Lung (tissue), 11 donors: ENCODE measurements at regions not wholly inside any gene's neighbourhood (a gene's known extent, or its start where the extent isn't known, plus 50 kb on each side); places are given as distances from the start of the nearest gene placed in this dataset.

Source experiments
- ATAC-seq: fragments of 200-7000 bp; cut with Tn5 transposase; one replicate; pipeline ENCODE4 v1.9.1; 2020; ENCODE audit warnings: moderate number of reproducible peaks; ENCODE audit not compliant: insufficient read depth, low FRiP score
- DNase-seq, 3 donors: peaks; one replicate each; pipeline ENCODE4 v3.0.0-alpha.2; 2013 to 2017
- H3K27ac ChIP-seq, 2 donors: one replicate each; pipeline ENCODE4 v1.5.1; 2013; ENCODE audit warnings: mild to moderate bottlenecking in 2 of 2, moderate library complexity in 2 of 2, control low read depth in 1 of 2, inconsistent platforms in 1 of 2, low read depth in 1 of 2, low read length in 1 of 2
- H3K27me3 ChIP-seq, 3 donors: one replicate each; pipeline ENCODE4 v1.5.1; 2013; ENCODE audit warnings: low read length in 2 of 3; ENCODE audit not compliant: control insufficient read depth in 3 of 3, insufficient read depth in 3 of 3
- H3K36me3 ChIP-seq, 4 donors: one replicate each; pipeline ENCODE4 v1.5.1; 2013; ENCODE audit warnings: low read length in 4 of 4, mild to moderate bottlenecking in 1 of 4, moderate library complexity in 1 of 4; ENCODE audit not compliant: control insufficient read depth in 4 of 4, insufficient read depth in 4 of 4
- H3K4me1 ChIP-seq, 5 donors: one replicate each; pipeline ENCODE4 v1.5.1; 2013; ENCODE audit warnings: low read length in 5 of 5, mild to moderate bottlenecking in 2 of 5, moderate library complexity in 1 of 5; ENCODE audit not compliant: control insufficient read depth in 5 of 5, insufficient read depth in 5 of 5
- H3K4me3 ChIP-seq: one replicate; pipeline ENCODE4 v1.5.1; 2013; ENCODE audit warnings: mild to moderate bottlenecking, control low read depth, moderate library complexity
- H3K9ac ChIP-seq, 2 donors: one replicate each; pipeline ENCODE4 v1.5.1; 2013; ENCODE audit warnings: low read length in 2 of 2, control low read depth in 1 of 2; ENCODE audit not compliant: insufficient read depth in 1 of 2
- H3K9me3 ChIP-seq, 4 donors: one replicate each; pipeline ENCODE4 v1.5.1; 2013; ENCODE audit warnings: low read length in 3 of 4, mild to moderate bottlenecking in 1 of 4, moderate library complexity in 1 of 4; ENCODE audit not compliant: control insufficient read depth in 4 of 4, insufficient read depth in 3 of 4
- CTCF ChIP-seq: IDR thresholded peaks from 2 replicates; pipeline ENCODE4 v1.5.1; 2012; ENCODE audit warnings: mild to moderate bottlenecking; ENCODE audit errors: control extremely low read depth, extremely low read depth
- WGBS, 2 donors: extraction: QIAGEN DNeasy Blood & Tissue Kit; methylation state at CpG; one replicate each; pipeline ENCODE4 v1.1.7; 2013; 5-methylcytosine and 5-hydroxymethylcytosine counted together
- donor health status: control.
- donor health status: control.
- donor health status: Bipolar disorder and iron deficiency.
- donor health status: healthy.
- donor health status: DM: yes; HTN: yes; CAD: no.

GRCh38 chr5:124686239-124687004 is 60.0 kb downstream of the ZNF608 start:
- no peak for ATAC-seq
- H3K4me3 ChIP-seq: peak overlapping the region; percentile 27
- H3K27me3 ChIP-seq: no peaks in the 10 kb centered on the region
- no peak overlapping the region for H3K9ac ChIP-seq
- H3K9me3 ChIP-seq: no peaks in the 10 kb centered on the region
- H3K27ac ChIP-seq: no peak overlapping the region
- WGBS, 2 donors: 71 to 72% methylated on average over 3 of the region's 3 CpGs
- no peak for TF ChIP-seq CTCF
- DNase-seq: no peak
- H3K36me3 ChIP-seq: no peaks in the 10 kb centered on the region
- H3K4me1 ChIP-seq: peaks cover 7 to 41% (median 24%) of the 10 kb centered on the region in 5 donors

GRCh38 chr5:124685404-124685930 is 61.0 kb downstream of the ZNF608 start:
- Histone ChIP-seq H3K9ac (no peak overlapping the region), H3K4me1 (peaks cover 6 to 42% (median 24%) of the 10 kb centered on the region in 5 donors), H3K36me3 (no peaks in the 10 kb centered on the region), H3K9me3 (no peaks in the 10 kb centered on the region), H3K4me3 (no peak overlapping the region), H3K27ac (no peak overlapping the region), H3K27me3 (no peaks in the 10 kb centered on the region)
- WGBS, 2 donors: 95 to 97% methylated on average over 3 of the region's 3 CpGs
- ATAC-seq (no peak), DNase-seq (no peak)
- TF ChIP-seq CTCF: no peak

- Histone ChIP-seq H3K27ac (no peak overlapping the region), H3K9ac (no peak overlapping the region), H3K36me3 (no peaks in the 10 kb centered on the region), H3K4me3 (no peak overlapping the region), H3K4me1 (peaks cover 8 to 57% (median 35%) of the 10 kb centered on the region in 5 donors), H3K9me3 (no peaks in the 10 kb centered on the region), H3K27me3 (no peaks in the 10 kb centered on the region)
- no peak for DNase-seq
- no peak for TF ChIP-seq CTCF
- 59 to 75% methylated on average over 2 of the region's 2 CpGs for WGBS, 2 donors
- ATAC-seq: no peak
These were observed 62.4 kb downstream of the ZNF608 start for GRCh38 chr5:124683917-124684555.
